ENCODE measurements at regions not wholly inside any gene's neighbourhood (a gene's known extent, or its start where the extent isn't known, plus 50 kb on each side); places are given as distances from the start of the nearest gene placed in this dataset.

GRCh38 chr17:72358465-72358864, 237.6 kb downstream of the SOX9 start:
- TF ChIP-seq SIN3A (IDR thresholded peaks at IDR 0.05; ENCODE audit: borderline replicate concordance, insufficient read depth, low read length), result no peak
- TF ChIP-seq POLR2AphosphoS5 (IDR thresholded peaks at IDR 0.05; ENCODE audit: low read depth, low read length), result no peak
- no peak for TF ChIP-seq TAF1 (IDR thresholded peaks at IDR 0.05; ENCODE audit: borderline replicate concordance, insufficient read depth, low read length)
- TF ChIP-seq REST (IDR thresholded peaks at IDR 0.05; ENCODE audit: insufficient read depth in 1 of 2, low read depth in 2 of 2, low read length in 2 of 2), result no peak

Measured in PFSK-1 (cell line).